Astrocyte of the cerebellum (primary cell): ENCODE measurements at regions not wholly inside any gene's neighbourhood (a gene's known extent, or its start where the extent isn't known, plus 50 kb on each side); places are given as distances from the start of the nearest gene placed in this dataset.

Source experiments
- DNase-seq: peaks from one replicate; pipeline ENCODE4 v3.0.0-alpha.2; 2011; ENCODE audit warnings: low read depth
- H3K4me3 ChIP-seq: 2 replicates; pipeline ENCODE4 v1.5.1; 2011; ENCODE audit warnings: mild to moderate bottlenecking, low read depth, low read length, moderate library complexity
- CTCF ChIP-seq: IDR thresholded peaks from 2 replicates; pipeline ENCODE4 v1.5.1; 2012; ENCODE audit warnings: low read length, low read depth, moderate library complexity, mild to moderate bottlenecking; ENCODE audit errors: missing control alignments
- in situ Hi-C: cut with HindIII; loops from 2 replicates; pipeline ENCODE4 v1.10.0; 2017; ENCODE audit warnings: low sequenced_read_pairs

GRCh38 chr1:94622757-94623156 is 81.2 kb upstream of the F3 start:
- TF ChIP-seq CTCF: no peak
- DNase-seq: no peak
- in situ Hi-C loops: no loop called here
- H3K4me3 ChIP-seq: no peak overlapping the region

GRCh38 chr1:94621802-94622201 is 80.2 kb upstream of the F3 start:
- in situ Hi-C loops: no loop called here
- H3K4me3 ChIP-seq: no peak overlapping the region
- no peak for DNase-seq
- TF ChIP-seq CTCF: no peak

- in situ Hi-C loops: no loop called here
- TF ChIP-seq CTCF: no peak
These were observed 79.8 kb upstream of the F3 start for GRCh38 chr1:94621395-94621794.

GRCh38 chr1:94620345-94621031 is 78.9 kb upstream of the F3 start:
- no peak for TF ChIP-seq CTCF
- no peak for DNase-seq
- no peak overlapping the region for H3K4me3 ChIP-seq
- in situ Hi-C loops: no loop called here

More at GRCh38 chr1:94621395-94621794, 79.8 kb upstream of the F3 start:
- no peak for DNase-seq
- H3K4me3 ChIP-seq: no peak overlapping the region

- DNase-seq: no peak
- TF ChIP-seq CTCF: no peak
- in situ Hi-C loops: no loop called here
- H3K4me3 ChIP-seq: no peak overlapping the region
These were observed 78.2 kb upstream of the F3 start for GRCh38 chr1:94619731-94620130.

- TF ChIP-seq CTCF: no peak
- H3K4me3 ChIP-seq: no peak overlapping the region
- no peak for DNase-seq
- in situ Hi-C loops: no loop called here
These were observed 76.6 kb upstream of the F3 start for GRCh38 chr1:94617957-94618739.
